GM19468 (cell line): ENCODE measurements at regions not wholly inside any gene's neighbourhood (a gene's known extent, or its start where the extent isn't known, plus 50 kb on each side); places are given as distances from the start of the nearest gene placed in this dataset.
A peak's percentile ranks its signal among the peaks of the same experiment; 100 is the strongest.
"Not testable (repeated sequence)": the region's sequence is repeated elsewhere in the genome, so short reads cannot be mapped to it uniquely, and the experiment has no call there.

Experiments
- ATAC-seq: cut with Tn5 transposase; IDR thresholded peaks from one replicate; pipeline ENCODE4 v1.9.1; 2021; ENCODE audit warnings: mild to moderate bottlenecking, moderate library complexity, moderate number of reproducible peaks; ENCODE audit not compliant: unreplicated experiment; ENCODE audit errors: extremely low read depth

DNA sequence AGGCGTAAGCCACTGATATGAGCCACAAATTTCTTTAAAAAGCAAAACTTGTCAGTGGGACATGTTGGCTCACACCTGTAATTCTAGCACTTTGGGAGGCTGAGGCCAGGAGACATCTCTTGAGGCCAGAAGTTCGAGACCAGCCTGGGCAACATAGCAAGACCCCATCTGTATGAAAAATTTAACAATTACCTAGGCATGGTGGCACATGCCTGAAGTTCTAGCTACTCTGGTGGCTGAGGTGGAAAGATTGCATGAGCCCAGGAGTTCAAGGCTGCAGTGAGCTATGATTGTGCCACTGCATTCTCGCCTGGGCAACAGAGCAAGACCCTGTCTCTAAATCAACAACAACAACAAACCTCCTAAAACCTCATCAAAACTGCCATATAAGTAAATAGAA, 147.6 kb upstream of the BARHL2 start:
- ATAC-seq = no peak

DNA sequence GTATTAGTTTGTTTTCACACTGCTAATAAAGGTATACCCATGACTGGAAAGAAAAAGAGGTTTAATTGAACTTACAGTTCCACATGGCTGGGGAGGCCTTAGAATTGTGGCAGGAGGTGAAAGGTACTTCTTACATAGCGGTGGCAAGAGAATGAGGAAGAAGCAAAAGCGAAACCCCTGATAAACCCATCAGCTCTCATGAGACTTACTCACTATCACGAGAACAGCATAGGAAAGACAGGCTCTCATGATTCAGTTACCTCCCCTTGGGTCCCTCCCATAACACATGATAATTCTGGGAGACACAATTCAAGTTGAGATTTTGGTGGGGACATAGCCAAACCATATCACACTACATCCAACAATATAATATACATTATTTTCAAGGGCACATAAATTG, 145.7 kb upstream of the BARHL2 start:
- no peak for ATAC-seq

DNA sequence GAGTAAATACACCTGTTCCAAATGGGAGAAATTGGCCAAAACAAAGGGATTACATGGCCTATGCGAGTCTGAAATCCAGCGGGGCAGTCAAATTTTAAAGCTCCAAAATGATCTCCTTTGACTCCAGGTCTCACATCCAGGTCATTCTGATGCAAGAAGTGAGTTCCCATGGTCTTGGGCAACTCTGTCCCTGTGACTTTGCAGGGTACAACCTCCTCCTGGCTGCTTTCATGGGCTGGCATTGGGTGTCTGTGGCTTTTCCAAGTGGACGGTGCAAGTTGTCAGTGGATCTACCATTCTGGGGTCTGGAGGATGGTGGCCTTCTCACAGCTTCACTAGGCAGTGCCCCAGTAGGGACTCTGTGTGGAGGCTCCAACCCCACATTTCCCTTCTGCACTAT, 144.3 kb upstream of the BARHL2 start:
- ATAC-seq = not testable (repeated sequence)

DNA sequence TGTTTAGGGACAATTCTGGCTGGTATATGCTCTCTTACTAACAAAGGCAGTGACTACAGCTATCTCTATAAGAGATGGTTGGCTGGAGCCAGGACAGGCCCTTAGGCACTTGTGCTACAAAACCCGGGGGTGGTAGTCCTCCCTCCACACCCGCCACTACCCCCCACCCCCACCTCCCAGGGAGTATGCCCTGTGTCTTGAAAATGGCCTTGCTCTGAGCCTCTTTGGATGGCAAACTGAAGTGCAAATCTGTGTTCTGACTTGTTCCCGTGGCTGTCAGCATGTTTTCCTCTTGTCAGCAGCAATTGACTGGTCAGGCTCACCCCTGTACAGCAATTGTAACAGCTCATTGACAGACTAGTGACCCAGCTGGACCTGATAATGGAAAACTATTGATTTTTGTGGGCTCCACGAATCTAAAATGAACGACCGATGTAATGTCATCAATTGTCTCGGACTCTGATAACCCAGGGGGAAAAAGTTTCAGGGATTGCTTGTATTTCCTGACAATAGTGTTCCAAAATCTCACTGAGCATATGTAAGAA, 139.4 kb upstream of the BARHL2 start:
- no peak for ATAC-seq

DNA sequence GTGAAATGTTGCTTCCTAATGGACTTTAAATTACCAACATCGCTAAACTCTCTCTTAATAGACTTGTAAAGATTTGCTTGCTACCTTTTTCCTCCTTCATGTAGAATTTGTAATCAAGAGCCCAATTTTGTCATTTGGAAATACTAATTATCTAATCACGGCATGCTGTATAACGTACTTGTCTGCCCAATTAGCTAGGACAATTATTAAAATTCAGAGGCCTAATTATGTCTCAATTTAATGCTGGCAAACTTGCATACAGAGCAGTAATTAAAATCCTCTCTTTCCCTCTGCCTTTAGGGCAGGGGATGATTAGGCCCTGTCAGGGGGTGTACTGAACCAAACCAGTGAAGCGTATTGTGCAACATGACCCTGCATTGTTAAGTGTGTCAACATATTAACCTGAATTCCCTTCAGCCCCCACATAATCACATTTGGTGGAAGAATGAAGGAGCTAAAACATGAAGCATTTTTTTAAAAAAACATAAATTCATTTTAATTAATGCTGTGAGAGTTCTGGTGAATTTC, 137.4 kb upstream of the BARHL2 start:
- ATAC-seq = no peak

DNA sequence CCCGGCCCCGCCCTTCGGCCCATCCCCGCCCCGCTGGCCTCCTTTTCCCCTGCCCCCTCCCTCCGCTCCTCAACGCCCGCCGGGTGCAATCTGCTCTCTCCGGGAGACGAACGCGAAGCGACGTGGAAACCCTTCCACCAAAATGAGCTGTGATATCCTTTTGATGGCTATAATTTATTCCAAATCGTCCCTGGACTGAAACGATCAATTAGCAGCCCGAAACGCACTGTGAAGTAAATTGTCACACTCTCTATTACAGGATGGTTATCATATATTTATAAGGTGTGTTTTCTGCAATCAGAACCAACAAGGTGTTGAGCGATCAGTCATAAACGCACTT, 134.6 kb upstream of the BARHL2 start:
- no peak for ATAC-seq

DNA sequence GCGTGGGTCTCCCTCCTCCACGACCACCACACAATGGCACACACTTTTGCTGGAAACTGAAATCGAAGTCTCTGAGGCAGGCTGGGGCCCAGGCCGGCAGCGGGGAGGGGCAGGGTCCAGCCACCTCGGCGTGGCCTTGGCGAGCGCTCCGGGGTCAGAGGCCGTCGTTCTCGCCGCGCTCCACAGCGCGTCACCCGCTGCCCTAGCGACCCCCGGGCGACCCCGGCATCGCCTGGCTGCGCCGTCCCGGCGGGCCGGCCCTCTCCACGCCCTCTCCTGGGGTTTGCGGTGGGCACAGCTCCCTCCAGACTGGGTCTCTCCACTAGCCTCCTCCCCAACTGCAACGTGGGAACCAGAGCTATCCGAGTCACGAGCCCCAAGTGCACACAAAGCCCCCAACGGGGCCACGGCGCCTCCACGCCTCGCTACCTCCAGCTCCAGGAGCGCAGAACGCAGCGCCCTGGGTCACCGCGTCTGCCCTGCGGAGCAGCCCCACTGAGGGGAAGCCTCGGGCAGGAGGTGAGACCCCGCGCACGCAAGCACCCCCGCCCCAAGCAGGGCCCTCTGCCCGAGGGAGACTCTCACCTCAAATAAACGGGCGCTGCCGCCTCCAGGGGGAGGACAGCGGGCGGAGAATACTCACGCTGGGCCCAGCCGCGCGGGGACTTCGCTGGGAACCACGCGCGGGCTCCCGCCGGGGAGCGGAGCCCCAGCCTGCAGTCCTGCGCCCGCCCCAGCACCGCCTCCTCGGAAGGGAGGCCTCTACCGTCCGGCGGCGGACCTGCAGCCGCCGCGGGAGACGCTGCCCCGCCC, 134.0 kb upstream of the BARHL2 start:
- peak; percentile 91 for ATAC-seq

DNA sequence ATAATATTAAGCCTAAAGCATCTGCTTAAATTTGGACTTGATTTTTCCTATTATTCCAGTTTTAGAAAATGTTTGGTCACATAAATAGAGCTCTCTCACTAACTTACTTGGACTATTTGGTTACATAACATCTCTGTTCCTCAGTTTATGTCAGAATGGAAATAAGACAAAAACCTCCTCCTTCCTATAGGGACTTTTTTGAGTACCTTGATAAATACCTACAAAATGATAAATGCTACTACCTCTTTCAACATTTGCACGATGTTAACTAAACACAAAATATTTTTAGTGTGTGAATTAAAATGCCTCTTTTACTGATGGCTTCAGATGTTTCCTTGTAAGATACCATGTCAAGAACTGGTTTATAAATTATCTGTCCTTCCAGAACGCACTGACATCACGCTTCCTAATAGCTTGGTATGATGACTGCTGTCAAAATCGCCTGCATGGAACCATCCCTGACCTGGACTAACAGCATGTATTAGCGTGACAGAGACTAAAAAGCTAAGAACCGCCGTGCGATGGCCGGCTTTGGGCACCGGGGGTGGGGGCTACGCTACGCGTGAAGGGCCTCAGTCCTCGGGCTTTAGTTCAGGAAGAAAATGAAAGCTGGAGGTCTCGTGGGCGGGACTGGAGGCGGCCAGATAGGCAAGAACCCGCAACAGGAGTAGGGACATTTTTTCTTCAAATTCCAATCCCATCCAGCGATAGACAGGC, 133.2 kb upstream of the BARHL2 start:
- no peak for ATAC-seq

DNA sequence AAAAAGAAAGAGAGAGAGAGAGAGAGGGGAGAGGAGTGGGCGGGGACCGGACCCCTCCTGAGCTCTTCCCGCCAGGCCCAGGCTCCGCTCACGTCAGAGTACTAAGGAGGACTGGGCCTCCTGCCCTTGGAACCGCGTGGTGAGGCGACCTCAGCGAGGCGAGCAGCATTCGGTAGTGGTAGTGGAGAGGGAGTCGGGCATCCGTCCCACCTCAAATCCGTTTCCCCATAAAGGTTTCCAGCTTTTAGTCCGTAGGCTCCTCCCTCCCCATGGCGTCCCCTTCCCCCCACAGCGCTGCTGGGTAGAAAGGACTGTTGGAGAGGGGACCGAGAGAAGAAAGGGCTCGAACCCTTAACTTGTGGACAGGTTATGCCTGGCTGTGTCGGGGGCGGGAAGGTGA, 124.4 kb upstream of the BARHL2 start:
- no peak for ATAC-seq

DNA sequence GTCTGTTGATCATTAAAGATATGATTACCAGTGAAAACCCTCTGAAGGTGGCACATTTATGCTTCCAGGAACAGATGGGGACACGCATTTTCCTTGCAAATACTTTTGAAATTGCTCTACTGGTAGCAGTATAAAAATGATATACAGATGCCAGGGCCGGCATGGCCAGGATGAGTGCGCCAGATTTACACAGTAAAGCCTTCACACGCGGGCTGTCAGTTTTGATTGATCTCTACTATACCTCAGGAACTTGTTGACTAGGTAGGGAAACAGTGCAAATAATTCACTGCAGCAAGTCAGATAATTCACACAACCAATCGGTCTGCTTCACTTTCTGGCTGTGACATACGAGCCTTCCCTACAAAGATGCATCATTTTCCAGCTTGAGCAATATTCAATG, 123.2 kb upstream of the BARHL2 start:
- ATAC-seq = no peak

DNA sequence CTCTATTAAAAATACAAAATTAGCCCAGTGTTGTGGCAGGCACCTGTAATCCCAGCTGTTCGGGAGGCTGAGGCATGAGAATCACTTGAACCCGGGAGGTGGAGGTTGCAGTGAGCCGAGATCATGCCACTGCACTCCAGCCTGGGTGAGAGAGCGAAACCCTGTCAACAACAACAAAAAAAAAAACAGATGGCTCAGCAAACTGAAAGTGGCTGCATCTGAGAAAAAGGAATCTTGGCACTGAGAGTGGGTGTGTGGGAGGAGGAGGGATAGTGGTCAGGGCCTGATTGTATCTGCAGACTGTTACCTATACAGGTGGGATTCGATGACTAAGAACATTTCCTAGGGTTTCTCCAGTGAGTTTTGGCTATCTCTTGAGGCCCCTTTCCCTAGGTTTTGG, 122.2 kb upstream of the BARHL2 start:
- no peak for ATAC-seq

DNA sequence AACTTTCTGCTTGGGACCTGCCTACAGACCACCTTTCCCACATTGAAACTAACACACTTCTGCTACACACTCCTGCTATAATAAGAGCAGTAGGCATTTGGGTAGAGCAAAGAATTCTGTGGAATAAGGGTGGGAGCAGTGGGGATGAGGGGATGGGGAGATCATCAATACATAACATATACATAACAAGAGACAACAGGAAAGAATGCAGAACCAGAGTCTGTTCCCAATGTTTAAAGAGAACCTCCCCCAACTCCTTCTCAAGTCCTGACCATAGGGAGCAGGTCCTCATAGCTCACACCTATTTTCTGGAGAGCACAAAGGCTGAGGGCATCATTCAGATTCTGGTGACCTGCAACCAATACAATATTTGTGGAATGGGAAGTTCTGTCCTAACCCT, 121.6 kb upstream of the BARHL2 start:
- ATAC-seq = no peak

DNA sequence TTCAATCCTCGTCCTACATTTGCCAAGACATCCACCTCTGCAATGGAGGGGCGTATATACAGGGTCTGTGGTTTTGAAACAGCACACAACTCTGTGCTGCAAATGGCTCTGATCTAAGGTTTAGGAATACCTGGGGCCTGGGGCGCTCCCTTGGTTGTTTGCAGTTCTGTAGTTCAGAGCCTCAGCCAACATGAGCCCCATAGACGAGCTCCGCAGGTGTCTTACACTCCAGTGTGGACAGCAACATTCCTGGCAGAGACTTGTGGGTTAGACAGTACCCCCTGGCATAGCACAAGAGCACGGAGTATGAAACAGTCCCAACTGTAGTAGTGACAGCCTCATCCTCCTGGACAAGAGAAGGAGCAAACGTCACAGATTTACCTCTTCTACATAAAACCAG, 120.3 kb upstream of the BARHL2 start:
- no peak for ATAC-seq

DNA sequence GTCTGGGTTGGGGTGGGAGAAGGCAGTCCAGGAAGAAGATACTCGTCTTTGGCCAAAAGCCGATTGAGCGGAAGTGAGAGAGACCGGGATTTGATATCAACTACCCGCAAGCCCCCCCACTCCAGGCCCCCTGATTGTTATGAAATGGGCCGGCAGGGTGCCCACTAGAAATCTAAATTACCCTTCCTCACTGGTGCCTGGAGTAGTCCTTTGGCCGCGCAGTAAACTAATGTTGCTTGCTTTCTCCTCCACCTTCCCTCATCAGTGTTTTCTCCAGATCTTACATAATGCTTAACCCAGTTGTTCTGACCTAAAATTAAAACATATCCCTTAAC, 119.2 kb upstream of the BARHL2 start:
- ATAC-seq = no peak

DNA sequence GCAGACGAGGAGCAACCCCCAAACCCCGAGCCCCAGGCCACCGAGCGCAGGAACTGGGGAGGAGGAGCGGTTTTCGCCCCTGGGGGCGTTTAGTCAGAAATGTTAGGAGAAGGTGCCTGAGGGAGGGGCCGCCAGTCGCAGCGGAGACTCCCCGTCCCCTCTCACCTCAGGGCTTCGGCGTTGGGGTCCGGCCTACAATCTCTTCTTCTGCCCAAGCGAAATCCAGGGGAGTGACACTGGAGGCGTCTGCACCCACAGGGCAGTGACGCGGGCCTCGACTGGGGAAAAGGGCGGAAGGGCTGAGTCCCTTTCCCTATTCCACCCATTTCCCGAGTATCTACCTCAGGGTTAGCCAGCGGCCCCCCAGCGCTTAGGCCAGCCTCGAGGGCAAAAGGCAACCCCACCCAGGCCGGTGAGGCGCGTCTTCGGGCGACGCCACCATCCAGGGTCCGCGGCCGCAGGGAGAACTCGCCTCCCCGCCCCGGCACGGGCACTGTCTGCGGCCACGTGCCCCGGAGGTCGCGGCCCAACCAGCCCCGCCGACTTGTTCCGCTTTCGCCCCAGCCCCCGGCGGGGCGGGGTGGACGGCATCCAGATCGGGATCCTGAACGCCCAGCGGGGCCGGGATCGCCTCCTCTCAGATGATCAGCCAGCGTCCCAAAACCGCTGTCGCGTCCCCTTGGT, 118.7 kb upstream of the BARHL2 start:
- ATAC-seq = no peak

DNA sequence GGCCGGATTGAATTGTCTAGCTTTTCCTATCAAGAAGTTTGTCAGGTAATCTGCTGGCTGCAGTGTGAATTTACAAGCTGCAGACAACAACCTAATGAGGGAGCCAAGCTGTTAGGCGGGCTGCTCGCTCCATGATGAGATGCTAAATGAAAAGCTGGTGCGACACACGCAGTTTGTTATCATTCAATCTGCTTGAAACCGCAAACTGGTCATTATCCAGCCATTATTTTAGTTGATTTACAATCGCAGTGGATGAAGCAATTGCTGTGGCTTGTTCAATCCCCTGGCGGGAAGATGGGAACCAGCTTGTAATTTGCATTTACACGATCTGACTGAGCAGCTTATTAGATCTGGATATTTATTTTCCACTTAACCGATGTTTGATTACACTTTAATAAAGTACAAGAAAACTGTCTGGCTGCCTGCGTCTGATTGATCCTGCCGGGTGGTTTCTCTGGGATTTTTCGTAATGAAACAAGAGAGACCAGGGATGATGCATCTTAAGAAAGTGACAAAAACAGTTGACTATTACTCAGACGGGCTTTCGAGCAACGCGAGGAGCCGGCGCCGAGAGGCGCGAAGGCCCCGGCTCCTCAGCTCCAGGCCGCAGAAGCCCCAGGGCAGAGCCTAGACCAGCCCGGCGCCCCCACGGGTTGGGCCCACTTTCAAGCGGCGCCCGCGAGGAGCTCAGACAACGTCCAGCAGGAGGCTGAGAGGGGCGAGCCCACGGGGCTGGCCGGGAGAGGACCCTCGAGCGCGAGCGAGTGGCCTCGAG, 118.0 kb upstream of the BARHL2 start:
- ATAC-seq = no peak

DNA sequence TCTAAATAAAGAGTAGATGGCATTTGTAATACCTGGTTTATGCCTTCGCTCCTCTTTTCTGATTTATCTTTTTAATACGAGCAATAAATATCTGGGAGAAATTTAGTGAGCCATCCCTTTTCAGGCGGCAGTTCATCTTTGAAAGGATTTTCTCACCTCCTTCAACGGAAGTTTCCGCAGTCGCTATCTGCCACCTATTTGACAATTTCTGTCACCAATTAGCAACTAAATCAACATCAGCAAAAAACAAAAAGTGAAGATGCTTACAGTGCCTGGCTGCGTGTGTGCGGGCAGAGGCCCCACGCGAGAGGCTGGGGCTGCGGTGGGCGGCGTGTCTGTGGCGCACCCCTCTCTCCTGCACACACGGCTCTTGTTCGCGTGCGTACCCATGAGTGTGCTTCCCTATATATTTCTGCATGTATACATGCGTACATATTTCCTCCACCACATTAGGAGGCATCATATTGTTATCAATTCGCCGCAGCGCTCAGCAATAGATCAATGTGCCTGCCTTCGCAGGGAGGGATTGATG, 117.3 kb upstream of the BARHL2 start:
- no peak for ATAC-seq

DNA sequence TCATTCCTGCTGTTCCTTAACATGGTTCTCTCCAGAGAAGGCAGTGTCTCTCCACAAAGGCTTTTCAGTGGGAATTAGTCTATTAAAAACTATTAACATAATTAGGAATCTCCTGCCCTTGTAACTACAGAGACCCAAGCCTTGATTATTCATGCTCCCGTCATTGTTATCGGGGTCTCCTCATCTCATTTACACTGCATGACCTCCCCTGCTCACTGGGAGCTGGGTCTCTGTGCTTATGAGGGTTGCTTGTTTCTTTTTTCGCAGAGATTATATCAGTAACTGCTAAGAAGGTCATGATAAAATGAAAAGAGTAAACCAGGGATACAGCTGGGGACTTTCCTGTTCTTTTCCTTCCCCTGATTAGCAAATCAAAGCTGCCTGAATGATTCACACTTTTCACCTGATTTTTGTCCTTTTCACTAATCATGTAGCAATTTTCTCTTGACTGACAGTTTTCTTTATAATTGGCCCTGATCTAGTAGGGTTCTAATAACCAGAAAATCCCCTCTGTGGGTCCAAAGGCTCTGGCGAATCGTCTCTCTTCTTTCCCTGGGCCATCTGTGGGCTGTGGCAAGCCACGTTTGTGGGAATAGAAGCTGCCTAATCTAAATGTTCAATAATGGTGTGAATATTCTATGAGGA, 116.5 kb upstream of the BARHL2 start:
- no peak for ATAC-seq

DNA sequence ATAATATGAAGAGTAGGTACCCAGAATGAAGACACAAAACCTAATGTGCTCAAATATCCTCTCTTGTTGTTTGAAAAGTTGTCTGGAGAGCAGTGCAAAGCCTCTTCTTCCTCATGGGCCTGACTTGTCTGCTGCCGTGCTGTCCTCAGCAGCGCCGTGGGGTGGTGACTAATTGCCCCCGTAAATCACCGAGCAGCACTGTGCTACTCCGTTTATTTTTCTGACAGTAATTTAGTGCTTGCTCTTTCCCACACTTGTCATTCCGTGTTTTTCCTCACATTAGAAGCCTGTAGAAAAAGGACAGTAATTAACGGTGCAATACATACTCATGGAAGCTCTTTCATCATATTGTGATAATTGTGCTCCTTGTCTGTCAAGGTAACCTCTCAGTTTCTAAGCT, 114.8 kb upstream of the BARHL2 start:
- ATAC-seq = no peak

DNA sequence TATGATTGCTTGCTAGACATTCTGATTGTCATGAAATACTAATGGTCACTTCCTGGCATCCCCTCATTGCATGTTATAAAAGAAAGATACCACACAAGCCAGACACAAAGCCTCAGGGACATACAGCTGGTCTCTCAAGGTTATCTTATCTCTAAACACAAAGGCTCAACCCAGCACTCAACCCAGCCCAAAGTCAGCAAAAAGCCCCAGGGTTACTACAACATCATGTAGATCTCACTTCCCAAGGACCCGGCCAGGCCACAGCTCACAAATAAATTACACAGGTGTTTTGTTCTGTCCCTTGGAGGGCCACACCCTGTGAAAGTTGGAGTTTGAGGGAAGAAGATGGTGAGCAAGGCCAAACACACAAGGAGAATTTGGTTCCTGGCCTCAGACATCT, 109.7 kb upstream of the BARHL2 start:
- ATAC-seq = no peak
